Neural cell (in vitro differentiated cells): ENCODE measurements at regions not wholly inside any gene's neighbourhood (a gene's known extent, or its start where the extent isn't known, plus 50 kb on each side); places are given as distances from the start of the nearest gene placed in this dataset.

Experiments used
- H2AFZ ChIP-seq: fragments of 200-600, 300-800 bp; sonication (generic), shearing (Covaris generic); 2 replicates; pipeline ENCODE4 v1.6.0; 2014; ENCODE audit warnings: low read depth, mild to moderate bottlenecking, antibody characterized with exemption, low read length, moderate library complexity
- H3F3A ChIP-seq: fragments of 200-600 bp; shearing (Covaris generic); 2 replicates; pipeline ENCODE4 v1.6.1; 2016; ENCODE audit warnings: mild to moderate bottlenecking, moderate library complexity, mixed read lengths, antibody characterized with exemption, low read length; ENCODE audit not compliant: insufficient read depth, poor library complexity, severe bottlenecking
- H3K27ac ChIP-seq: fragments of 200-600, 300-800 bp; sonication (generic), shearing (Covaris generic); 2 replicates; pipeline ENCODE4 v1.5.1; 2014; ENCODE audit warnings: mild to moderate bottlenecking, low read length, moderate library complexity
- H3K27me3 ChIP-seq: fragments of 300-800, 200-600 bp; sonication (generic), shearing (Covaris generic); 2 replicates; pipeline ENCODE4 v1.6.0; 2014; ENCODE audit warnings: mild to moderate bottlenecking, low read depth, low read length, moderate library complexity; ENCODE audit not compliant: insufficient read depth
- H3K36me3 ChIP-seq: fragments of 300-800, 200-600 bp; sonication (generic), shearing (Covaris generic); 2 replicates; pipeline ENCODE4 v1.5.1; 2014; ENCODE audit warnings: mild to moderate bottlenecking, antibody characterized with exemption, low read length, moderate library complexity; ENCODE audit not compliant: insufficient read depth
- H3K4me2 ChIP-seq: fragments of 300-800, 200-600 bp; sonication (generic), shearing (Covaris generic); 2 replicates; pipeline ENCODE4 v1.6.0; 2014; ENCODE audit warnings: mild to moderate bottlenecking, low read length
- H3K4me3 ChIP-seq: fragments of 300-800, 200-600 bp; sonication (generic), shearing (Covaris generic); 2 replicates; pipeline ENCODE4 v1.5.1; 2014; ENCODE audit warnings: mild to moderate bottlenecking, low read length, moderate library complexity
- H3K79me2 ChIP-seq: fragments of 200-600 bp; shearing (Covaris generic); replicated peaks from 2 replicates; pipeline ENCODE4 v1.6.0; 2014; ENCODE audit warnings: mild to moderate bottlenecking, low read length, moderate library complexity; ENCODE audit not compliant: insufficient read depth
- H3K9ac ChIP-seq: fragments of 300-800, 200-600 bp; sonication (generic), shearing (Covaris generic); 2 replicates; pipeline ENCODE4 v1.6.1; 2016; ENCODE audit warnings: mild to moderate bottlenecking, low read length, mixed read lengths
- H3K9me2 ChIP-seq: fragments of 200-600 bp; shearing (Covaris generic); 2 replicates; pipeline ENCODE4 v1.6.1; 2016; ENCODE audit warnings: mild to moderate bottlenecking, low read length, mixed read lengths; ENCODE audit not compliant: insufficient read depth
- H3K9me3 ChIP-seq: fragments of 200-600, 300-800 bp; sonication (generic), shearing (Covaris generic); 2 replicates; pipeline ENCODE4 v1.6.1; 2016; ENCODE audit warnings: mild to moderate bottlenecking, mixed run types, low read length, moderate library complexity, mixed read lengths
- H4K20me1 ChIP-seq: fragments of 200-600 bp; shearing (Covaris generic); 2 replicates; pipeline ENCODE4 v1.6.1; 2016; ENCODE audit warnings: mild to moderate bottlenecking, mixed run types; ENCODE audit not compliant: insufficient read depth
- EP300 ChIP-seq: fragments of 450-650 bp; conservative IDR thresholded peaks from 2 replicates; pipeline ENCODE4 v1.6.1; 2014; ENCODE audit warnings: antibody characterized with exemption, mild to moderate bottlenecking, moderate library complexity; ENCODE audit not compliant: poor library complexity, severe bottlenecking
- EZH2 ChIP-seq: fragments of 200-600, 300-800 bp; shearing (Covaris generic), sonication (generic); IDR thresholded peaks from 2 replicates; pipeline ENCODE4 v1.6.1; 2014; ENCODE audit warnings: antibody characterized with exemption, low read length, borderline replicate concordance, mild to moderate bottlenecking; ENCODE audit not compliant: insufficient read depth, poor library complexity, severe bottlenecking
- MXI1 ChIP-seq: fragments of 450-650 bp; conservative IDR thresholded peaks from 2 replicates; pipeline ENCODE4 v1.6.1; 2014; ENCODE audit warnings: antibody characterized with exemption, mild to moderate bottlenecking; ENCODE audit not compliant: poor library complexity, severe bottlenecking
- POLR2AphosphoS5 ChIP-seq: IDR thresholded peaks from 2 replicates; pipeline ENCODE4 v1.6.1; 2012
- RAD21 ChIP-seq: fragments of 450-650 bp; conservative IDR thresholded peaks from 2 replicates; pipeline ENCODE4 v1.6.1; 2014; ENCODE audit warnings: antibody characterized with exemption, mild to moderate bottlenecking, moderate library complexity
- REST ChIP-seq: IDR thresholded peaks from 2 replicates; pipeline ENCODE4 v1.6.1; 2012; ENCODE audit warnings: borderline replicate concordance
- SMC3 ChIP-seq: fragments of 450-650 bp; conservative IDR thresholded peaks from 2 replicates; pipeline ENCODE4 v1.6.1; 2014; ENCODE audit warnings: antibody characterized with exemption, mild to moderate bottlenecking, moderate library complexity; ENCODE audit not compliant: poor library complexity
- TAF1 ChIP-seq: IDR thresholded peaks from 2 replicates; pipeline ENCODE4 v1.6.1; 2012; ENCODE audit warnings: low read depth
- TF ChIP-seq, protein P1 (sequence below): fragments of 450-650 bp; IDR thresholded peaks from 2 replicates; pipeline ENCODE4 v1.5.1; 2014; ENCODE audit warnings: antibody characterized with exemption, mild to moderate bottlenecking, moderate library complexity; ENCODE audit not compliant: poor library complexity, severe bottlenecking

DNA sequence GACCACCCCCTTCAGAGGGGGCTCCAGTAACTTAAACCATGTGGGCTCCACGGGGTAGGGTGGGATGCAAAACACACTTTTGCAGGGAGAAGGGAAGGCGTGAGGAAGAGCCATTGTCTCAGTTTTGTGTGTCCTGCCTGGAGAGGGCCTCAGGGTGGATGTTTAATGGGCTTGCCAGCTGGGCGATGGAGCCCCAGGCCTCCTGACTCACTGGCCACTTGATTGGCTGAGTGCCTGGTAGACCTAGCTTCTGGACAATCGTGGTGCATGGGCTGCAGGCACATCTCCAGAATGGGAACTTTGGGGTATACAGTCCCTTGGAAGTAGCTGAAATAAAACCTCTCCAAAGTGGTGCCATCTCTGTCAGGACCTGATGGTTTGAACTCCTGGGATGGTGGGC, 118.3 kb upstream of the MRPS22 start:
- H2AFZ ChIP-seq: no peak overlapping the region
- no peaks in the 10 kb centered on the region for H3F3A ChIP-seq
- TF ChIP-seq, protein P1, sequence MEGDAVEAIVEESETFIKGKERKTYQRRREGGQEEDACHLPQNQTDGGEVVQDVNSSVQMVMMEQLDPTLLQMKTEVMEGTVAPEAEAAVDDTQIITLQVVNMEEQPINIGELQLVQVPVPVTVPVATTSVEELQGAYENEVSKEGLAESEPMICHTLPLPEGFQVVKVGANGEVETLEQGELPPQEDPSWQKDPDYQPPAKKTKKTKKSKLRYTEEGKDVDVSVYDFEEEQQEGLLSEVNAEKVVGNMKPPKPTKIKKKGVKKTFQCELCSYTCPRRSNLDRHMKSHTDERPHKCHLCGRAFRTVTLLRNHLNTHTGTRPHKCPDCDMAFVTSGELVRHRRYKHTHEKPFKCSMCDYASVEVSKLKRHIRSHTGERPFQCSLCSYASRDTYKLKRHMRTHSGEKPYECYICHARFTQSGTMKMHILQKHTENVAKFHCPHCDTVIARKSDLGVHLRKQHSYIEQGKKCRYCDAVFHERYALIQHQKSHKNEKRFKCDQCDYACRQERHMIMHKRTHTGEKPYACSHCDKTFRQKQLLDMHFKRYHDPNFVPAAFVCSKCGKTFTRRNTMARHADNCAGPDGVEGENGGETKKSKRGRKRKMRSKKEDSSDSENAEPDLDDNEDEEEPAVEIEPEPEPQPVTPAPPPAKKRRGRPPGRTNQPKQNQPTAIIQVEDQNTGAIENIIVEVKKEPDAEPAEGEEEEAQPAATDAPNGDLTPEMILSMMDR: no peak
- no peak for TF ChIP-seq POLR2AphosphoS5
- no peak for TF ChIP-seq REST
- TF ChIP-seq EP300: no peak
- no peak for TF ChIP-seq EZH2
- TF ChIP-seq TAF1: no peak
- no peak for TF ChIP-seq MXI1
- TF ChIP-seq RAD21: no peak
- TF ChIP-seq SMC3: no peak
- no peaks in the 10 kb centered on the region for H3K27me3 ChIP-seq
- H3K4me2 ChIP-seq: no peak overlapping the region
- H3K9me2 ChIP-seq: no peaks in the 10 kb centered on the region
- H4K20me1 ChIP-seq: no peaks in the 10 kb centered on the region
- H3K79me2 ChIP-seq: no peaks in the 10 kb centered on the region
- H3K9me3 ChIP-seq: no peaks in the 10 kb centered on the region
- no peak overlapping the region for H3K27ac ChIP-seq
- H3K36me3 ChIP-seq: no peaks in the 10 kb centered on the region
- no peak overlapping the region for H3K9ac ChIP-seq
- H3K4me3 ChIP-seq: no peak overlapping the region

- H3K9ac ChIP-seq: no peak overlapping the region
- no peaks in the 10 kb centered on the region for H3F3A ChIP-seq
- no peaks in the 10 kb centered on the region for H3K9me2 ChIP-seq
- no peak overlapping the region for H2AFZ ChIP-seq
- no peak overlapping the region for H3K27ac ChIP-seq
- no peaks in the 10 kb centered on the region for H3K36me3 ChIP-seq
- no peak overlapping the region for H3K4me2 ChIP-seq
- H4K20me1 ChIP-seq: no peaks in the 10 kb centered on the region
- H3K27me3 ChIP-seq: no peaks in the 10 kb centered on the region
- H3K4me3 ChIP-seq: no peak overlapping the region
- H3K9me3 ChIP-seq: no peaks in the 10 kb centered on the region
- no peak for TF ChIP-seq REST
- no peak for TF ChIP-seq TAF1
- no peak for TF ChIP-seq MXI1
- TF ChIP-seq, protein P1: no peak
- TF ChIP-seq EP300: no peak
- TF ChIP-seq SMC3: no peak
- TF ChIP-seq EZH2: no peak
- no peaks in the 10 kb centered on the region for H3K79me2 ChIP-seq
Measured at GRCh38 chr3:139226731-139227130, 117.1 kb upstream of the MRPS22 start.
